Activated B cell treated with CpG ODN at 0.5 μM for 24 hours (primary cell): ENCODE measurements at regions not wholly inside any gene's neighbourhood (a gene's known extent, or its start where the extent isn't known, plus 50 kb on each side); places are given as distances from the start of the nearest gene placed in this dataset.

Experiments used
- ATAC-seq: fragments of 200-7000 bp; cut with Tn5 transposase; one replicate; pipeline ENCODE4 v1.10.0; 2021; ENCODE audit warnings: low read depth, mild to moderate bottlenecking, moderate library complexity
- CTCF ChIA-PET: fragments of 350-600 bp; sonication (Branson Sonifier 250); formaldehyde crosslinking; loops from one replicate; lab custom pipeline; 2021; ENCODE audit warnings: antibody characterized with exemption; lab: Charles Lee
- POLR2A ChIA-PET: fragments of 350-600 bp; sonication (Branson Sonifier 250); formaldehyde crosslinking; loops from one replicate; lab custom pipeline; 2021; ENCODE audit warnings: antibody characterized with exemption; lab: Charles Lee
- DNase-seq: peaks from one replicate; pipeline ENCODE4 v3.0.0; 2022
- H3K27ac Mint-ChIP-seq: one replicate; pipeline ENCODE4 v1.8.0; 2020; ENCODE audit warnings: mixed read lengths
- H3K27me3 Mint-ChIP-seq: one replicate; pipeline ENCODE4 v1.8.0; 2021; ENCODE audit warnings: mixed read lengths
- H3K36me3 Mint-ChIP-seq: one replicate; pipeline ENCODE4 v1.8.0; 2021; ENCODE audit warnings: low read depth, mixed read lengths
- H3K4me1 Mint-ChIP-seq: one replicate; pipeline ENCODE4 v1.8.0; 2021; ENCODE audit warnings: mixed read lengths
- H3K4me3 Mint-ChIP-seq: one replicate; pipeline ENCODE4 v1.8.0; 2020; ENCODE audit warnings: mild to moderate bottlenecking, mixed read lengths
- H3K9me3 Mint-ChIP-seq: one replicate; pipeline ENCODE4 v1.8.0; 2020; ENCODE audit warnings: mixed read lengths
- CTCF ChIP-seq: fragments of 200-600 bp; IDR thresholded peaks from one replicate; pipeline ENCODE4 v1.8.0; 2022; ENCODE audit warnings: antibody characterized with exemption, mild to moderate bottlenecking
- intact Hi-C: fragments of 100-400 bp; cut with micrococcal nuclease; formaldehyde crosslinking; loops from one replicate; pipeline ENCODE4 v1.15.1; 2024

DNA sequence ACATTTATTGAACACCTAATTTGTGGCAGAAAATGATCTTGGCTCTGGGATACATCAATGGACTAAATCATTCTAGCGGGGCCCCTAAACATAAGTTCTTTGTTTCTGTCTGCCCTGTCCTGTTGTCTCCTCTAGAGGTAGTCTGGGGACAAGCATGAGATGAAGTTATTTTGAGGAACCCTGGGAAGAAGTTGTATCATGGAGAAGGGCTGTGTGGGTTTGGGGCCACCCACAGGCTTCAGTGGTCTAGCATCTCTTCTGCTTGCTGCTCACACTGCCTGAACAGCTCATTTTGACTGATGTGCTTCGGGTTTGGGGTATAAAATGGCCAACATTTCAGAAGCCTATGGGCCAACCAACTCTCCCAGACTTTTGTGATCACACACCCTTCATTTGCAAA, 50.3 kb upstream of the OSBPL11 start:
- no peak for ATAC-seq
- no peak overlapping the region for H3K27ac Mint-ChIP-seq

DNA sequence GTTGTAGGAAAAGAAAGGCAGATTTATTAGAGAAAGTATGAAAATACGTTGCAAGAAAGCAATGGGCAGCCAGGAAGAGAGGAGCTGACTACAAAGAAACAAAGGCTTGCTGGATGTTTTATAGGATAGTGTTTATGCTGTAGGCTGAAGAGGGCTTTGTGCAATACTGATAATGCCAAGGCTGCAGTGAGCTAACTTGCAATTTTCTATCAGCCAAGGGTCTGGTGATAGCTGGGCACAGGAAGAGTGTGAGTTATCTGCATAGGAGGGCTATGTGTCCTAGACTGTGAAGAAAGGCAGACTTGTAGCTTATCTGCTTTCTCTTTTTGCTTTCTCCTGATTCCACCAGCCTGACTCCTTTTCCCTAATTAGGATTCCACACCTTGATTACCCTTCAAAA, 51.3 kb upstream of the OSBPL11 start:
- Mint-ChIP-seq H3K4me3 (no peak overlapping the region), H3K9me3 (no peaks in the 10 kb centered on the region), H3K27ac (no peak overlapping the region), H3K4me1 (no peaks in the 10 kb centered on the region), H3K27me3 (no peaks in the 10 kb centered on the region), H3K36me3 (no peaks in the 10 kb centered on the region)
- ATAC-seq (no peak), DNase-seq (no peak)
- intact Hi-C loops, result no loop called here
- TF ChIP-seq CTCF, result no peak
- ChIA-PET POLR2A (no interaction called here), CTCF (interaction anchor here (1.0 kb wide), 1 partner anchor 9 kb away, joined by 3 read pairs; no protein-coding TSS in a partner anchor)

More for the DNA sequence above, 50.3 kb upstream of the OSBPL11 start:
- no peak for TF ChIP-seq CTCF
- no peaks in the 10 kb centered on the region for H3K36me3 Mint-ChIP-seq
- no peaks in the 10 kb centered on the region for H3K4me1 Mint-ChIP-seq
- CTCF ChIA-PET, result no interaction called here
- no peak overlapping the region for H3K4me3 Mint-ChIP-seq
- no peak for DNase-seq
- POLR2A ChIA-PET, result no interaction called here
- no peaks in the 10 kb centered on the region for H3K27me3 Mint-ChIP-seq
- intact Hi-C loops, result no loop called here
- H3K9me3 Mint-ChIP-seq, result no peaks in the 10 kb centered on the region

DNA sequence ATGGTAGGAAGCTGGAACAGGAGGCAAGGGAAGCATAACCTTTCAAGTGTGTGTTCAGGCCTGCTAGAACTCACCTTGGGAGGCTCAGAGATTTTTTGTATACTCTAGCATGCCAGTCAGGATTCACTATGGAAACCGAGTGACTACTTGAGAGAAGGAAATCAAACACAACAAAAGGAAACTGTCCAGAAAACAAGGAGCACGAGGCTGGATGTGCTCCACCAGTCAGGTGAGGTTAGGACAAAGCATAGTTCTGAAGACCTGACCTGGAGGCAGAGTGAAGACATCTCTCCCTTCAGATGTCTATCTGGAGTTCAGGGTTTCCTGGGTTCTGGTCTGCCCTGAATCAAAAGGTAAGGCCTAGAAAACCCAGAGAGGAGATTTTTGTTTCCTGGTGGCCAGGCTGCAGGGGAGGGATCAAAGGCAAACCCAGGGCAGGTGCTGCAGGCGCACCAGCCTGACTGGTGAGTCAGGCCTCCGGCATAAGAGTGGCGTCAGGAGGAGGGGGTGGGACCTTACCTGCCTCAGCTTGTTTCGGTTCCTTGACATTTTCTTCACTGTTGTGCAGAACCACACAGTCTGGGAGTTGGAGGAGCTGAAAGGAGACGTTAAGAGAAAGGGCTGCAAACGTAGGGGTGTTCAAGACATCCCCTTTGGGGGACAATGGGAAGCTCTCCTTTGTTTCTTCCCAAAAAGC, 52.2 kb upstream of the OSBPL11 start:
- Mint-ChIP-seq H3K4me1 (no peaks in the 10 kb centered on the region), H3K36me3 (no peaks in the 10 kb centered on the region), H3K9me3 (no peaks in the 10 kb centered on the region), H3K4me3 (no peak overlapping the region), H3K27ac (no peak overlapping the region), H3K27me3 (no peaks in the 10 kb centered on the region)
- POLR2A ChIA-PET, result no interaction called here
- no peak for ATAC-seq
- no peak for DNase-seq
- CTCF ChIA-PET, result no interaction called here
- TF ChIP-seq CTCF, result no peak
- intact Hi-C loops, result no loop called here

DNA sequence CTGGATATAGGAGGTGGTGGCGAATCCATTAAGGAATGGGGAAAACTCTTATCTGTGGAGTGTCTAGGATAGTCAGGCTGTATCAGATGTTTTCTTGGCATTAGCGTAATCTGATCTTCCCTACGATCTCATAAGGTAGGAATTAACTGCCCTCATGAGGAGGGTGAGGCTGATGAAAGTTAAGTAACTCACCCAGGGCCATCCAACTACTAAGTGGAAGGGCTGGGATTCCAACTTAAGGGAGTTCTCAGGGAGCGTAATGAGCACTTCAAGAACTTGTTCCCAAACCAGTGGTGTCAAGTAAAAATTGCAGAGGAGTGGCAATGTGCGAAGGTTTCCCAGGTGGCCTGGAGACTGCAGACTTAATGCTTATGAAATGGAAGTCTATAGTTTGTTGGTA, 55.9 kb upstream of the OSBPL11 start:
- no peak for DNase-seq
- POLR2A ChIA-PET, result no interaction called here
- no peaks in the 10 kb centered on the region for H3K4me1 Mint-ChIP-seq
- no peak overlapping the region for H3K27ac Mint-ChIP-seq
- CTCF ChIA-PET, result no interaction called here
- intact Hi-C loops, result no loop called here
- no peaks in the 10 kb centered on the region for H3K36me3 Mint-ChIP-seq
- TF ChIP-seq CTCF, result no peak
- H3K27me3 Mint-ChIP-seq, result no peaks in the 10 kb centered on the region
- no peak for ATAC-seq
- no peak overlapping the region for H3K4me3 Mint-ChIP-seq
- H3K9me3 Mint-ChIP-seq, result no peaks in the 10 kb centered on the region

DNA sequence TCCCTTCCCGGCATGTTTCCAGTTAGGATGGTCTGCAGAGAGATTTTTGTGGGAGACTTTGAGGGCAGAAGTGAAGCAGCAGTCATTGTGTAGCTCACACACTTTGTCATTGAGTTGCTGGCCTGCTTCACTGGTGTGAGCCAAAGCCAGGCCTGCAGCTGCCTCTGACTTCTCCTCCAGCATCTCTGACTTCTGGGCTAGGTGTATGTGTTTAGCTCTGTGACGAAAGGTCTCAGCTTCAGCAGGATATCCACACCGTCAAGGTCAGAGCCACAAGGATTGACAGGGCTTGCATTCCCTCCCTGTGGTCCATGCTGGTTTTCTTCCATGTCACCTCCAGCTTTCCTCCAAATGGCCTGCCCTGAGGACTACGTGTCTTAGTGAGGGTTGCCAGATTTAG, 57.1 kb upstream of the OSBPL11 start:
- intact Hi-C loops, result no loop called here
- DNase-seq (no peak), ATAC-seq (no peak)
- no peaks in the 10 kb centered on the region for H3K9me3 Mint-ChIP-seq
- ChIA-PET POLR2A (no interaction called here), CTCF (no interaction called here)
- no peak overlapping the region for H3K4me3 Mint-ChIP-seq
- no peaks in the 10 kb centered on the region for H3K36me3 Mint-ChIP-seq
- H3K4me1 Mint-ChIP-seq, result no peaks in the 10 kb centered on the region
- H3K27me3 Mint-ChIP-seq, result no peaks in the 10 kb centered on the region
- H3K27ac Mint-ChIP-seq, result no peak overlapping the region
- TF ChIP-seq CTCF, result no peak
